Renal cortical epithelial cell (primary cell): ENCODE measurements at regions not wholly inside any gene's neighbourhood (a gene's known extent, or its start where the extent isn't known, plus 50 kb on each side); places are given as distances from the start of the nearest gene placed in this dataset.

Experiments used
- DNase-seq: peaks from one replicate; pipeline ENCODE4 v3.0.0-alpha.2; 2011; ENCODE audit warnings: low read depth

GRCh38 chr20:25135031-25135430 is 53.1 kb upstream of the VSX1 start:
- DNase-seq: no peak

- DNase-seq: no peak
Measured at GRCh38 chr20:25136056-25136455, 54.1 kb upstream of the VSX1 start.

DNA sequence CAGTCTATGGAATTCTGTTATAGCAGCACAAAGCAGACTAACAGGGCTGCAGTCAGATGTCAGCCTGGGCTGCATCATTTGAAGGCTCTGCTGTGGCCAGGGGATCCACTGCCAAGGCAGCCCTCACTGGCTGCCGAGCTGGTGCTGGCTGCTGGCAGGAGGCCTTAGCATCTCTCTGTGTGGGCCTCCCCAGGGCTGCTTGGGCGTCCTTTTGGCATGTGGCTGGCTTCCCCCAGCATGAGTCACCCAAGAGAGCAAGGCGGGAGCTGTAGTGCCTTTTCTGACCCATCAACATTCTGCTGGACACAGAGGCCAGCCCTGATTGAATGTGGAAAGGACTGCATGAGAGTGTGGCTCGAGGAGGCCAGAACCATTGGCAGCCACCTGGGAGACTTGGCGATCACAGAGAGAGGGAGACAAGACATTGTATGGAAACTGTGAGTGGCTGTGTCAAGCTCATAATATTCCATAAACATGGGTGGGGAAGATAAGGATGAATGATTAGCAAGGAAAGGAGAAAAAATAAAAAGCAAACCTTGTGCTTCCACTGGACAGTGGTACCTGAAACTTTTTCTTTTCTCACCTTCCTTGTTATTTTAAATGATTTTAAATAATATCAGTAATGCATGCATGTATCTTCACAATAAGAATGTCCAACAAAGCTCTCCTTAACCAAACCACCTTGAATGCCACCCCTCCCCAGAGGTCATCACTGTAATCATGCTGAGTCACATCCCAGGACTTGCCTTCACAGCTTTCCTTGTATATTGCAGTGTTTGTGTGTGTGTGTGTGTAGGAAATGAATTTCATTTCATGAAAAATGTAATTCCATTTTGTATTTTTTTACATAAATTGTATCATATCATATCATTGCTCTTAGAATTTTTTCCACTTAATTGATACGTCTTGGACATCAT is 55.0 kb upstream of the VSX1 start:
- peak; percentile 78 for DNase-seq

DNA sequence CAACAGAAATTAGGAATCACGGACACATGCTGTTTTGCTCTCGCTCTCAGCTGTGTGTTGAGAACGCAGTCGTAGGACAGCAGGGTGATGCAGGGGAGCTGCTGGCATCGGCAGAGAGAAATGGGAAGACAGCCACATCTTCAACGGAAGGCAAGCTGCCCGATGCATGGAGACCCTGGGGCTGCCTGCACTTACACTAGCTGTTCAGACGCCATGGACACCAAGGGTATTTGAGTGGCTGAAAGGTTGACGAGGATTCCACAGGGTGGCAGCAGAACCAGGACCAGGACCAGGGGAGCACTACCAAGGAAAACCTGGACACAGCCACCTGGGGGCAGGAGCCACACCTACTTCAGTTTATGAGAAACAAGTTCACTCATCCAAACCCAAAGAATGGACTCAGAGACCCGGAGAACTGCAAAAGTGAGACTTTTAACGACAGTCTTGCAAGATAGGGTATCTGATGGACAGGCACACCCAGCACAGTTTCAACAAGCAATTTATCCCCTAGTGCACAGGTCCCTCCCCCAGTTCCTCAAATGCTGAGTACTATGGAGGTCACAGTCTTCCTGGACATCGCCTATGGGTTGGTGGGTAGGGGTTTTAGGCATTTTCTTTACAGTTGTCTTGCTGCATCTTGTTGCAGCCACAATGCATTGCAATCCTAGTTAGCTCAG is 56.3 kb upstream of the ENTPD6 start:
- DNase-seq: no peak

GRCh38 chr20:25140968-25141367 is 54.5 kb upstream of the ENTPD6 start:
- DNase-seq: no peak

DNA sequence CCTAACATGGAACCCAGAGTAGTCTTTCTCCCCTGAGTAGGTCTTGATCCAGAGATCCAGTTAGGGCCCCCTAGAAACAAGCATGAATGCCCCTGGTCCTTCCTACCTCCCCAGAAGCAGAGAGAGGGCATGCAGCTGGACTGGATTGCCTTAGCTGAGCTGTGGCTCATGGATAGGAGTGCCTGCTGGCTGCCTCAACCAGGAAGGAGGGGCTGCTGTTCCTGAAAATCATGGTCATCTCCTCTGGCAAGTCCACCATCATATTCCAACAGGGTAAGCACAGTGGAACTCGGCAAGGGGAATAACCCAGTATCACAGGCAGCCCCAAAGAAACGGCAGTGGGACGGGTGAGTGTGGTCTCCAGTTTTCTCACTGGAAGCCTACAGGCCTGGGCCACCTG is 53.1 kb upstream of the ENTPD6 start:
- DNase-seq: no peak

GRCh38 chr20:25145131-25145530 is 50.4 kb upstream of the ENTPD6 start:
- no peak for DNase-seq
